ENCODE measurements at regions not wholly inside any gene's neighbourhood (a gene's known extent, or its start where the extent isn't known, plus 50 kb on each side); places are given as distances from the start of the nearest gene placed in this dataset.
A peak's percentile ranks its signal among the peaks of the same experiment; 100 is the strongest.

GRCh38 chr3:146796078-146796477 lies 190.9 kb upstream of the PLSCR5 start:
- Histone ChIP-seq H3K27me3 (ENCODE audit: insufficient read depth, low read depth, severe bottlenecking) (no peaks in the 10 kb centered on the region), H3K9me3 (ENCODE audit: severe bottlenecking) (no peaks in the 10 kb centered on the region), H3K36me3 (no peaks in the 10 kb centered on the region), H3K27ac (no peak overlapping the region), H3K4me3 (ENCODE audit: low read depth, low read length) (no peak overlapping the region)
- DNase-seq = peak; percentile 11
- no peak for TF ChIP-seq CTCF (IDR thresholded peaks at IDR 0.05; ENCODE audit: low read depth, low read length)

GRCh38 chr3:146783446-146783845 lies 178.3 kb upstream of the PLSCR5 start:
- TF ChIP-seq CTCF (IDR thresholded peaks at IDR 0.05; ENCODE audit: low read depth, low read length) = no peak
- no peaks in the 10 kb centered on the region for H3K27me3 ChIP-seq (ENCODE audit: insufficient read depth, low read depth, severe bottlenecking)
- no peak for DNase-seq
- no peaks in the 10 kb centered on the region for H3K9me3 ChIP-seq (ENCODE audit: severe bottlenecking)
- H3K4me3 ChIP-seq (ENCODE audit: low read depth, low read length) = no peak overlapping the region
- no peaks in the 10 kb centered on the region for H3K36me3 ChIP-seq
- no peak overlapping the region for H3K27ac ChIP-seq

- H3K27me3 ChIP-seq (ENCODE audit: insufficient read depth, low read depth, severe bottlenecking) = no peaks in the 10 kb centered on the region
- no peak for DNase-seq
- no peak overlapping the region for H3K27ac ChIP-seq
- H3K36me3 ChIP-seq = no peaks in the 10 kb centered on the region
- TF ChIP-seq CTCF (IDR thresholded peaks at IDR 0.05; ENCODE audit: low read depth, low read length) = no peak
- no peak overlapping the region for H3K4me3 ChIP-seq (ENCODE audit: low read depth, low read length)
- H3K9me3 ChIP-seq (ENCODE audit: severe bottlenecking) = no peaks in the 10 kb centered on the region
Measured at GRCh38 chr3:146781606-146782005, 176.5 kb upstream of the PLSCR5 start.

GRCh38 chr3:146781059-146781458 lies 175.9 kb upstream of the PLSCR5 start:
- no peaks in the 10 kb centered on the region for H3K36me3 ChIP-seq
- H3K4me3 ChIP-seq (ENCODE audit: low read depth, low read length) = no peak overlapping the region
- no peaks in the 10 kb centered on the region for H3K27me3 ChIP-seq (ENCODE audit: insufficient read depth, low read depth, severe bottlenecking)
- TF ChIP-seq CTCF (IDR thresholded peaks at IDR 0.05; ENCODE audit: low read depth, low read length) = no peak
- H3K9me3 ChIP-seq (ENCODE audit: severe bottlenecking) = no peaks in the 10 kb centered on the region
- H3K27ac ChIP-seq = no peak overlapping the region
- DNase-seq = no peak

- no peak for TF ChIP-seq CTCF (IDR thresholded peaks at IDR 0.05; ENCODE audit: low read depth, low read length)
- Histone ChIP-seq H3K36me3 (no peaks in the 10 kb centered on the region), H3K9me3 (ENCODE audit: severe bottlenecking) (no peaks in the 10 kb centered on the region), H3K4me3 (ENCODE audit: low read depth, low read length) (no peak overlapping the region), H3K27ac (no peak overlapping the region), H3K27me3 (ENCODE audit: insufficient read depth, low read depth, severe bottlenecking) (no peaks in the 10 kb centered on the region)
- DNase-seq = no peak
Measured at GRCh38 chr3:146780251-146780650, 175.1 kb upstream of the PLSCR5 start.

- no peaks in the 10 kb centered on the region for H3K9me3 ChIP-seq (ENCODE audit: severe bottlenecking)
- no peak for DNase-seq
- no peaks in the 10 kb centered on the region for H3K27me3 ChIP-seq (ENCODE audit: insufficient read depth, low read depth, severe bottlenecking)
- TF ChIP-seq CTCF (IDR thresholded peaks at IDR 0.05; ENCODE audit: low read depth, low read length) = no peak
- no peaks in the 10 kb centered on the region for H3K36me3 ChIP-seq
- no peak overlapping the region for H3K4me3 ChIP-seq (ENCODE audit: low read depth, low read length)
- no peak overlapping the region for H3K27ac ChIP-seq
Measured at GRCh38 chr3:146777941-146778340, 172.8 kb upstream of the PLSCR5 start.
